ENCODE measurements at regions not wholly inside any gene's neighbourhood (a gene's known extent, or its start where the extent isn't known, plus 50 kb on each side); places are given as distances from the start of the nearest gene placed in this dataset.
A peak's percentile ranks its signal among the peaks of the same experiment; 100 is the strongest.
"Not testable (repeated sequence)": the region's sequence is repeated elsewhere in the genome, so short reads cannot be mapped to it uniquely, and the experiment has no call there.

- H3K4me1 ChIP-seq (ENCODE audit: control insufficient read depth, insufficient read depth, low read length): peaks cover 10% of the 10 kb centered on the region
- H3K4me2 ChIP-seq (ENCODE audit: low read length): no peak overlapping the region
- no peaks in the 10 kb centered on the region for H3K36me3 ChIP-seq (ENCODE audit: insufficient read depth, low read length)
- H3K27me3 ChIP-seq (ENCODE audit: control insufficient read depth, insufficient read depth, low read length): peaks cover 24% of the 10 kb centered on the region
- no peak overlapping the region for H3K9ac ChIP-seq (ENCODE audit: low read depth, low read length)
- no peak overlapping the region for H3K4me3 ChIP-seq (ENCODE audit: low read length)
- no peaks in the 10 kb centered on the region for H3K9me3 ChIP-seq (replicated peaks; ENCODE audit: low read length)
Observed at GRCh38 chr10:118956802-118957442, 72.6 kb upstream of the NANOS1 start.

DNA sequence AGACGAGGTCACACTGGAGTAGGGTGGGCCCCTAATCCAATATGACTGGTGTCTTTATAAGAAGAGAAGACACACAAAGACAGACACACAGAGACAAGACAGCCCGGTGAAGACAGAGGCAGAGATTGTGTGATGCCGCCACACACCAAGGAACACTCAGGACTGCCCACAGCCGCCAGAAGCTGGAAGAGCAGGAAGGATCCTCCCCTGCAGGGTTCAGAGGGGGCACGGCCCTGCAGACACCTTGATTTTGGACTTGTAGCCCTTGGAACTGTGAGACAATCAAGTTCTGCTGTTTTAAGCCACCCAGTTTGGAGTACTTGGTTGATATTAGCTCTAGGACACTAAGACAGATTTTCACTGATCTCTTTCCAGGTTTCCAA, 72.1 kb upstream of the NANOS1 start:
- no peaks in the 10 kb centered on the region for H3K36me3 ChIP-seq (ENCODE audit: insufficient read depth, low read length)
- H3K9ac ChIP-seq (ENCODE audit: low read depth, low read length): no peak overlapping the region
- H3K27me3 ChIP-seq (ENCODE audit: control insufficient read depth, insufficient read depth, low read length): peaks cover 22% of the 10 kb centered on the region
- H3K9me3 ChIP-seq (replicated peaks; ENCODE audit: low read length): no peaks in the 10 kb centered on the region
- no peak overlapping the region for H3K4me3 ChIP-seq (ENCODE audit: low read length)
- H3K4me2 ChIP-seq (ENCODE audit: low read length): no peak overlapping the region
- H3K4me1 ChIP-seq (ENCODE audit: control insufficient read depth, insufficient read depth, low read length): peaks cover 10% of the 10 kb centered on the region

GRCh38 chr10:118957966-118958365, 71.5 kb upstream of the NANOS1 start:
- Histone ChIP-seq H3K27me3 (ENCODE audit: control insufficient read depth, insufficient read depth, low read length) (peaks cover 19% of the 10 kb centered on the region), H3K9ac (ENCODE audit: low read depth, low read length) (no peak overlapping the region), H3K36me3 (ENCODE audit: insufficient read depth, low read length) (no peaks in the 10 kb centered on the region), H3K4me3 (ENCODE audit: low read length) (no peak overlapping the region), H3K4me1 (ENCODE audit: control insufficient read depth, insufficient read depth, low read length) (peaks cover 10% of the 10 kb centered on the region), H3K9me3 (replicated peaks; ENCODE audit: low read length) (no peaks in the 10 kb centered on the region), H3K4me2 (ENCODE audit: low read length) (no peak overlapping the region)

DNA sequence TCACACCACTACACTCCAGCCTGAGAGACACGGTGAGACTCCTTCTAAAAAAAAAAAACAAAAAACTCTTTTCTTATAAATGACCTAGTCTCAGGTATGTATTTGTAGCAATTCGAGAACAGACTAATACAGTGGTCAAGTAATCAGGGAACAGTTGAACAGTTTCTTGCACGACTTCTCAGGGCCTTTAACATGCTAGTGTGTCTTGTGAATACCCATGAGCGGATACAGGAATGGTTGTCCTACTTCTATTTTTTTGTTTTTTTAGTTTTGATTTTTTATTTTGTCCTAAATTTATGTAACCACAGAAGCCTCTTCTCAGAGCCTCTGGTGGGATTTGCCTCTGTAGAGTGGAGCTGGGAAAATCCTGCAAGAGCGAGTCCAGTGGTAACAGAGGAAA, 71.0 kb upstream of the NANOS1 start:
- no peaks in the 10 kb centered on the region for H3K36me3 ChIP-seq (ENCODE audit: insufficient read depth, low read length)
- H3K9me3 ChIP-seq (replicated peaks; ENCODE audit: low read length): no peaks in the 10 kb centered on the region
- H3K9ac ChIP-seq (ENCODE audit: low read depth, low read length): no peak overlapping the region
- peaks cover 16% of the 10 kb centered on the region for H3K27me3 ChIP-seq (ENCODE audit: control insufficient read depth, insufficient read depth, low read length)
- no peak overlapping the region for H3K4me2 ChIP-seq (ENCODE audit: low read length)
- no peak overlapping the region for H3K4me3 ChIP-seq (ENCODE audit: low read length)
- peaks cover 10% of the 10 kb centered on the region for H3K4me1 ChIP-seq (ENCODE audit: control insufficient read depth, insufficient read depth, low read length)

- Histone ChIP-seq H3K27me3 (ENCODE audit: control insufficient read depth, insufficient read depth, low read length) (peaks cover 12% of the 10 kb centered on the region), H3K9ac (ENCODE audit: low read depth, low read length) (no peak overlapping the region), H3K4me1 (ENCODE audit: control insufficient read depth, insufficient read depth, low read length) (peaks cover 10% of the 10 kb centered on the region), H3K9me3 (replicated peaks; ENCODE audit: low read length) (no peaks in the 10 kb centered on the region), H3K36me3 (ENCODE audit: insufficient read depth, low read length) (no peaks in the 10 kb centered on the region), H3K4me3 (ENCODE audit: low read length) (no peak overlapping the region), H3K4me2 (ENCODE audit: low read length) (peak overlapping the region; percentile 25)
Observed at GRCh38 chr10:118958984-118959925, 70.3 kb upstream of the NANOS1 start.

DNA sequence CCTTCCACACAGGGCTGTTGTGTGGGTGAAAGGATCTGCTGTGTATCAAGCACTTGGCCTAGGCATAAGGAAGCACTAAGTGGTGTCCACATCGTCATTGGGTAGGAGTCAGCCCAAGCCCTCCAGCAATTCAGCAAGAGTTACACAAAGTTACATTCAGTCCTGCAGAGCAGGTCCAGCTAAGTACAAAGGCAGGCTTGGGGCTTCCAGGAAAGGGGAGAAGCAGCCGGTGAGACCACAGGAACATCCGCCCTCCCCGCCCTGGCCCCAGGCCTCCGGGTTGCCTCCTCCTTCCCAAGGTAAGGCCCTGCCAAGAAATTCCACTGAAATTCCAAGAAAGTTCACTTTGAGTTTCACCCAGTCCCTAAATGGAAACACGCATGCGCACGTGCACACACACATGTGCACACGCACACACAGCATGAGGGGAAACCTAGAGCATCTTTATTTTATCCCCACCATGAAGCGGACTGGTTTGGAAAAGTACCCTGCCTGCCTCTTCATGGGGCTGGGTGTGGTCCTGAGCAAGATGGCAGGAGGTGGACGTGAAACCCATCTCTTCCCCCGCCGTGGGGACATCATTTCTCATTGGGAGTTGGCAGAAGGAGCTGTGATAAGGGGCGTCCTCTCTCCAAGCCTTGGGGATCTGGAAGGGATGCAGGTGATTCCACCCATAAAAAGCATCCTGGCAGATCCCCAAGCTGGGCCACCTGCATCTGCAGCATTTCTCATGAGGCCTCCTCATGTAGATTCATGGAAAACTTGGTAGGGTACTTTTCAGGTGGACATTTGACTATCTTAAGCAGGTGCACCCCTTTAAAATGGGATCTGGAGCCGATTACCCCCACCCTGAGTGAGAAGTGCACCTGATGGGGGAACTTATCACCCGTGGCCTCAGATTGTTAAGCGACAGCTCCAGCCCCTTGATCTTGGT, 69.1 kb upstream of the NANOS1 start:
- Histone ChIP-seq H3K9me3 (replicated peaks; ENCODE audit: low read length) (no peaks in the 10 kb centered on the region), H3K36me3 (ENCODE audit: insufficient read depth, low read length) (no peaks in the 10 kb centered on the region), H3K4me3 (ENCODE audit: low read length) (no peak overlapping the region), H3K27me3 (ENCODE audit: control insufficient read depth, insufficient read depth, low read length) (peaks cover 13% of the 10 kb centered on the region), H3K4me1 (ENCODE audit: control insufficient read depth, insufficient read depth, low read length) (peaks cover 11% of the 10 kb centered on the region), H3K4me2 (ENCODE audit: low read length) (no peak overlapping the region), H3K9ac (ENCODE audit: low read depth, low read length) (no peak overlapping the region)

DNA sequence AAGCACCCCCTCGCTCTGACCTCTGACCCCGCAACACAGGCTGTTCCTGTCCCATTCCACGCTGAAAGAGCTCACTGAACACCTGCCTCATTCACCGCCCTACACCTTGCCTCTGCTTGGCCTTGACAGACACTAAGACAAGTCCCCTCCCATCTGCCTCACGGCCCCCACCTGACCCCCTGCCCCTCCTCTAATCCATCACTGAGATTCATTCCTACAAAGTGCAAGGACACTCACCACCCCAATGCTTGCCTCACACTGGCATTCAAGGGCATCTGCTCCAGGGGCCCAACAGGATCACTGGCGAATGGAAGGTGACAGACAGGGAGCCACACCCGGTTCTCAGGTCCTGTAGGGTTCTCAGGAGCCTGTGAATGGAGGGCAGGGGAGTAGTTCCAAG, 68.1 kb upstream of the NANOS1 start:
- H3K4me3 ChIP-seq (ENCODE audit: low read length): no peak overlapping the region
- H3K9ac ChIP-seq (ENCODE audit: low read depth, low read length): no peak overlapping the region
- H3K9me3 ChIP-seq (replicated peaks; ENCODE audit: low read length): no peaks in the 10 kb centered on the region

GRCh38 chr10:118962331-118962868, 67.1 kb upstream of the NANOS1 start:
- H3K4me2 ChIP-seq (ENCODE audit: low read length); H3K36me3 ChIP-seq (ENCODE audit: insufficient read depth, low read length); H3K4me3 ChIP-seq (ENCODE audit: low read length); H3K9ac ChIP-seq (ENCODE audit: low read depth, low read length); H3K9me3 ChIP-seq (replicated peaks; ENCODE audit: low read length): not testable (repeated sequence)
- H3K27me3 ChIP-seq (ENCODE audit: control insufficient read depth, insufficient read depth, low read length): peaks cover 14% of the 10 kb centered on the region
- H3K4me1 ChIP-seq (ENCODE audit: control insufficient read depth, insufficient read depth, low read length): peaks cover 25% of the 10 kb centered on the region

More for the DNA sequence above, 68.1 kb upstream of the NANOS1 start:
- Histone ChIP-seq H3K36me3 (ENCODE audit: insufficient read depth, low read length) (no peaks in the 10 kb centered on the region), H3K27me3 (ENCODE audit: control insufficient read depth, insufficient read depth, low read length) (peaks cover 13% of the 10 kb centered on the region), H3K4me1 (ENCODE audit: control insufficient read depth, insufficient read depth, low read length) (peaks cover 22% of the 10 kb centered on the region), H3K4me2 (ENCODE audit: low read length) (no peak overlapping the region)

- Histone ChIP-seq H3K27me3 (ENCODE audit: control insufficient read depth, insufficient read depth, low read length) (peaks cover 20% of the 10 kb centered on the region), H3K9ac (ENCODE audit: low read depth, low read length) (no peak overlapping the region), H3K9me3 (replicated peaks; ENCODE audit: low read length) (no peaks in the 10 kb centered on the region), H3K4me1 (ENCODE audit: control insufficient read depth, insufficient read depth, low read length) (peaks cover 25% of the 10 kb centered on the region), H3K4me3 (ENCODE audit: low read length) (no peak overlapping the region), H3K4me2 (ENCODE audit: low read length) (no peak overlapping the region), H3K36me3 (ENCODE audit: insufficient read depth, low read length) (no peaks in the 10 kb centered on the region)
Observed at GRCh38 chr10:118963341-118963740, 66.2 kb upstream of the NANOS1 start.

DNA sequence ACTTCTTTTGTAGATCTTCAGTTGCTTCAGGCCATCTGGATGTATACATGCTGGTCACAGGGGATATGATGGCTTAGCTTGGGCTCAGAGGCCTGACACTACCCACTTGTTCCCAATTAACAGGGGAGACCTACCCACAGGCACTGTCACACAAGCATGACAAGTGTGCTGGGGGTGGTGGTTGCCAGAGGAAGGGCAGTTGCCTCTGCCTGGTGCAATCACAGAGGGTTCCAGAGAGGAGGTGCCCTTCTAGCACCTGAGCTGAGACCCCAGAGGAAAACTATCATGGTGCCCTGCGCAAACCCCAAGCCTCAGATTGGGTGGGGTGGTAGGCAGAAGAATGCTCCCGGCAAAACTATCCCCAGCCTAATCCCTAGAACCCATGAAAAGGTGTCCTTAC, 65.6 kb upstream of the NANOS1 start:
- no peak overlapping the region for H3K4me3 ChIP-seq (ENCODE audit: low read length)
- H3K9me3 ChIP-seq (replicated peaks; ENCODE audit: low read length): no peaks in the 10 kb centered on the region
- H3K9ac ChIP-seq (ENCODE audit: low read depth, low read length): no peak overlapping the region
- no peak overlapping the region for H3K4me2 ChIP-seq (ENCODE audit: low read length)
- H3K4me1 ChIP-seq (ENCODE audit: control insufficient read depth, insufficient read depth, low read length): peaks cover 22% of the 10 kb centered on the region
- peaks cover 26% of the 10 kb centered on the region for H3K27me3 ChIP-seq (ENCODE audit: control insufficient read depth, insufficient read depth, low read length)
- H3K36me3 ChIP-seq (ENCODE audit: insufficient read depth, low read length): no peaks in the 10 kb centered on the region

- not testable (repeated sequence) for H3K9ac ChIP-seq (ENCODE audit: low read depth, low read length); H3K4me2 ChIP-seq (ENCODE audit: low read length); H3K4me3 ChIP-seq (ENCODE audit: low read length); H3K9me3 ChIP-seq (replicated peaks; ENCODE audit: low read length); H3K36me3 ChIP-seq (ENCODE audit: insufficient read depth, low read length)
- Histone ChIP-seq H3K4me1 (ENCODE audit: control insufficient read depth, insufficient read depth, low read length) (peaks cover 17% of the 10 kb centered on the region), H3K27me3 (ENCODE audit: control insufficient read depth, insufficient read depth, low read length) (peaks cover 27% of the 10 kb centered on the region)
Observed at GRCh38 chr10:118964476-118964875, 65.0 kb upstream of the NANOS1 start.
